HepG2 (cell line): ENCODE measurements at regions not wholly inside any gene's neighbourhood (a gene's known extent, or its start where the extent isn't known, plus 50 kb on each side); places are given as distances from the start of the nearest gene placed in this dataset.

ENCODE experiments used
- ATAC-seq: fragments of 200-7000 bp; cut with Tn5 transposase; 3 replicates; pipeline ENCODE4 v1.9.1; 2020; ENCODE audit warnings: mild to moderate bottlenecking, moderate library complexity
- BruUV-seq: library from RNA; stranded (reverse); fragments of 400-500 nt; replicated peaks from 2 replicates; lab custom pipeline; 2021; lab: Mats Ljungman, UMichigan
- CTCF ChIA-PET: fragments of 300-600 bp; formaldehyde crosslinking; extraction: SDS; loops from one replicate; lab custom pipeline; 2021; ENCODE audit warnings: low total read pairs, inconsistent platforms, low intra/inter-chr PET ratio; lab: Yijun Ruan, JAX
- POLR2A ChIA-PET: fragments of 350-600 bp; sonication (Branson Sonifier 250); formaldehyde crosslinking; loops from one replicate; lab custom pipeline; 2020; ENCODE audit warnings: antibody characterized with exemption, inconsistent platforms; lab: Yijun Ruan, JAX
- DNase-seq: peaks from one replicate; pipeline ENCODE4 v3.0.0-alpha.2; 2015; ENCODE audit warnings: low spot score
- FAIRE-seq: peaks from 3 replicates; lab custom pipeline; 2011; peaks lifted over from hg19 to GRCh38; lab: Jason Lieb, UNC
- H2AFZ ChIP-seq: one replicate; pipeline ENCODE4 v1.6.1; 2011; ENCODE audit warnings: low read length, inconsistent platforms
- H3K27ac ChIP-seq: fragments of 300-600 bp; 3 replicates; pipeline ENCODE4 v1.8.0; 2011; ENCODE audit warnings: mixed run types, mild to moderate bottlenecking, mixed read lengths, low read length, inconsistent platforms; ENCODE audit not compliant: insufficient read depth; ENCODE audit errors: extremely low read length
- H3K27me3 ChIP-seq, 2 experiments: fragments of 200-600 bp in 1 of 2; 2 replicates in 1 of 2; 3 replicates in 1 of 2; pipeline versions ENCODE4 v1.6.0 to v1.8.0; 2011; ENCODE audit warnings: low read length in 2 of 2, mild to moderate bottlenecking in 2 of 2, moderate library complexity in 2 of 2, inconsistent platforms in 1 of 2; ENCODE audit not compliant: insufficient read depth in 2 of 2, control insufficient read depth in 1 of 2
- H3K36me3 ChIP-seq, 2 experiments: fragments of 200-600 bp in 1 of 2; replicated peaks in 1 of 2; 2 replicates in 1 of 2; 3 replicates in 1 of 2; pipeline versions ENCODE4 v1.5.1 to v1.8.0; 2011; ENCODE audit warnings: low read length in 2 of 2, inconsistent platforms in 1 of 2; ENCODE audit not compliant: insufficient read depth in 2 of 2, control insufficient read depth in 1 of 2
- H3K4me1 ChIP-seq: 2 replicates; pipeline ENCODE4 v1.5.1; 2012; ENCODE audit warnings: low read length, inconsistent platforms; ENCODE audit not compliant: insufficient read depth
- H3K4me2 ChIP-seq: 2 replicates; pipeline ENCODE4 v1.6.0; 2011; ENCODE audit warnings: low read depth, low read length, inconsistent platforms
- H3K4me3 ChIP-seq, 3 experiments: fragments of 200-600 bp in 1 of 3; sonication (generic), shearing (Covaris generic) in 1 of 3; replicated peaks in 1 of 3; 2 replicates each; pipeline ENCODE4 v1.5.1; 2011 to 2016; ENCODE audit warnings: low read length in 3 of 3, inconsistent platforms in 2 of 3, low read depth in 2 of 3, mild to moderate bottlenecking in 2 of 3, control low read depth in 1 of 3, mixed read lengths in 1 of 3; ENCODE audit not compliant: insufficient read depth in 1 of 3
- H3K79me2 ChIP-seq: one replicate; pipeline ENCODE4 v1.6.1; 2011; ENCODE audit warnings: low read length, inconsistent platforms; ENCODE audit not compliant: insufficient read depth
- H3K9ac ChIP-seq: 2 replicates; pipeline ENCODE4 v1.6.0; 2011; ENCODE audit warnings: mild to moderate bottlenecking, low read depth, low read length, inconsistent platforms; ENCODE audit not compliant: insufficient read depth
- H3K9me3 ChIP-seq: 2 replicates; pipeline ENCODE4 v1.5.1; 2012; ENCODE audit warnings: mild to moderate bottlenecking, low read length
- H4K20me1 ChIP-seq: 2 replicates; pipeline ENCODE4 v1.6.0; 2011; ENCODE audit warnings: inconsistent platforms, mild to moderate bottlenecking, low read length, moderate library complexity; ENCODE audit not compliant: insufficient read depth
- CTCF ChIP-seq: sonication (generic); formaldehyde crosslinking; IDR thresholded peaks from 2 replicates; pipeline ENCODE4 v1.5.0; 2020; ENCODE audit warnings: mild to moderate bottlenecking, missing genetic modification reagents, moderate library complexity
- ZBTB40 ChIP-seq, 2 experiments: fragments of 450-650 bp in 1 of 2; sonication (generic) in 1 of 2; formaldehyde crosslinking in 1 of 2; IDR thresholded peaks; 2 replicates each; pipeline versions ENCODE4 v1.6.1 to v1.8.0; 2016 to 2022; ENCODE audit warnings: antibody characterized with exemption in 1 of 2, mild to moderate bottlenecking in 1 of 2, missing genetic modification reagents in 1 of 2
- WGBS: methylation state at CpG from one replicate; pipeline ENCODE4 v1.1.6; 2017; ENCODE audit warnings: low lambda C conversion rate; 5-methylcytosine and 5-hydroxymethylcytosine counted together
- in situ Hi-C: cut with HindIII; loops from 2 replicates; pipeline ENCODE4 v1.10.0; 2017; ENCODE audit warnings: low pct_unique_long_range_greater_than_20kb; ENCODE audit not compliant: extremely low pct_ligation_motif_present
- intact Hi-C: fragments of 100-400 bp; cut with micrococcal nuclease; formaldehyde crosslinking; loops from one replicate; pipeline ENCODE4 v1.10.0; 2022; ENCODE audit not compliant: unreplicated experiment

- no peaks in the 10 kb centered on the region for H3K9me3 ChIP-seq
- DNase-seq = no peak
- intact Hi-C loops (no loop called here), in situ Hi-C loops (no loop called here)
- no peak overlapping the region for H3K4me3 ChIP-seq
- H3K79me2 ChIP-seq = no peaks in the 10 kb centered on the region
- no TSS peak for BruUV-seq
- no peak for ATAC-seq
- no peak overlapping the region for H2AFZ ChIP-seq
- no peaks in the 10 kb centered on the region for H4K20me1 ChIP-seq
- peaks cover 6% of the 10 kb centered on the region; the same call in 1 of the 2 replicates for H3K4me1 ChIP-seq
- peaks cover 0 to 20% of the 10 kb centered on the region in 2 experiments; a peak in 4 of 5 replicates for H3K27me3 ChIP-seq
- TF ChIP-seq ZBTB40 (IDR thresholded peaks at IDR 0.05) (no peak), ZBTB40 (CRISPR knock-in tag; IDR thresholded peaks at IDR 0.05) (peak; percentile 66; the same call in 1 of the 2 replicates), CTCF (CRISPR knock-in tag) (no peak)
- 23% methylated on average over 4 of the region's 4 CpGs for WGBS
- ChIA-PET POLR2A (no interaction called here), CTCF (no interaction called here)
- no peaks in the 10 kb centered on the region for H3K36me3 ChIP-seq
- H3K4me2 ChIP-seq = no peak overlapping the region
- H3K27ac ChIP-seq = no peak overlapping the region
- H3K9ac ChIP-seq = no peak overlapping the region
- no peak for FAIRE-seq
Observed at GRCh38 chr15:66832664-66833063, 130.6 kb downstream of the SMAD6 start.
